ENCODE measurements at regions not wholly inside any gene's neighbourhood (a gene's known extent, or its start where the extent isn't known, plus 50 kb on each side); places are given as distances from the start of the nearest gene placed in this dataset.

- in situ Hi-C loops (cut with MboI; ENCODE audit: low sequenced_read_pairs, unreplicated experiment) = no loop called here
- DNase-seq (ENCODE audit: low spot score) = no peak
- no peak for TF ChIP-seq CTCF (IDR thresholded peaks at IDR 0.05; ENCODE audit: borderline replicate concordance, control extremely low read depth, extremely low read depth, insufficient read depth, missing control alignments)
These were observed 168.8 kb upstream of the TOPAZ1 start for GRCh38 chr3:44072601-44073540.

GRCh38 chr3:44074181-44074580 is 167.5 kb upstream of the TOPAZ1 start:
- no peak for DNase-seq (ENCODE audit: low spot score)
- in situ Hi-C loops (cut with MboI; ENCODE audit: low sequenced_read_pairs, unreplicated experiment) = no loop called here
- TF ChIP-seq CTCF (IDR thresholded peaks at IDR 0.05; ENCODE audit: borderline replicate concordance, control extremely low read depth, extremely low read depth, insufficient read depth, missing control alignments) = no peak

DNA sequence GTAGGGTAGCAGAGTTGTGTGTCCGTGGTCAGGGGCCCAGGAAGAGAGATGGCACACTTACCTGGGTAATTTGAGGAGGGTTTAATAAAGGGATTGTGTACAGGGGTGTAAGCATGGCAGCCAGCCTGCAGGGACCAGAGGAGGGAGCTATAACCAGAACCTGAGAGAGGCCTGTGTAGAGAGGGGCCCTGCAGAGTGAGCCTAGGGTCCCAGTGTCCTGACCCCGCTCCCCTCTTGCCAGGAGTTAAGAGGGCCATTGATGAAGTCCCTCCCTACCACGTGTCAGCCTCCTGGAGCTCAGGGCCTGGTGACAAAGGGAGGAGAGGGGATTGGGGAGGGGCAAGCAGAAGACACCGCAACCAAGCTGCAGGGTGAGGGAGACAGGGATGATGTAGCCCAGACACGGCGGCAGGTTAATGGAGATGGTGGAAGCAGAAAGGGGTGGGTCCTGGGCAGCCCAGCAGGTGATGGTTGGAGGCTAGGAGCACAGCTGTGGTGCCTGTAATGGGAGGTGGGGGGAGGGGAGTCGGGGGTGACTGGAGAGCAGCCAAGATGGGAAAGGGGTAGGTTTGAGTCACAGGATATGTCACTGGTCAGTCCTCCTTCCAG is 165.4 kb upstream of the TOPAZ1 start:
- in situ Hi-C loops (cut with MboI; ENCODE audit: low sequenced_read_pairs, unreplicated experiment) = no loop called here

DNA sequence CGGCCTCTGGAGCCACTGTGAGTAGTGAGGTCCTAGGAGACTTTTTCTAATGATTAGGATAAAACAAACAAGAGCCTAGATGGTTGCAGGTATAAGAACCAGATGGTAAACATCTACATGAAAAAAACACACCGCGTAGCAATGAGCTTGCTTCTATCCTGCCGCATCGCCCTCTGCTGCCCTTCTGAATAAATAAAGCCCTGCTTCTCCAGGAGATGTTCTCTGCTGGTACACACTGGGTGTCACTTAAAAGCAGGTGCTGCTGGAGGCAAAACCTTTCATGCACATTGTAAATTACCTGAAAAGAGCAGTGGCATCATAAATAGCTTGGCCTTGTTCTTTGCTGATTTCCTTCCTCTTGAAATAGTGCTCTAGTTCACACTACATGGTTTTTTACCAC is 164.4 kb upstream of the TOPAZ1 start:
- in situ Hi-C loops (cut with MboI; ENCODE audit: low sequenced_read_pairs, unreplicated experiment) = no loop called here
- no peak for TF ChIP-seq CTCF (IDR thresholded peaks at IDR 0.05; ENCODE audit: borderline replicate concordance, control extremely low read depth, extremely low read depth, insufficient read depth, missing control alignments)
- DNase-seq (ENCODE audit: low spot score) = no peak

More for the DNA sequence above, 165.4 kb upstream of the TOPAZ1 start:
- no peak for DNase-seq (ENCODE audit: low spot score)
- TF ChIP-seq CTCF (IDR thresholded peaks at IDR 0.05; ENCODE audit: borderline replicate concordance, control extremely low read depth, extremely low read depth, insufficient read depth, missing control alignments) = no peak

DNA sequence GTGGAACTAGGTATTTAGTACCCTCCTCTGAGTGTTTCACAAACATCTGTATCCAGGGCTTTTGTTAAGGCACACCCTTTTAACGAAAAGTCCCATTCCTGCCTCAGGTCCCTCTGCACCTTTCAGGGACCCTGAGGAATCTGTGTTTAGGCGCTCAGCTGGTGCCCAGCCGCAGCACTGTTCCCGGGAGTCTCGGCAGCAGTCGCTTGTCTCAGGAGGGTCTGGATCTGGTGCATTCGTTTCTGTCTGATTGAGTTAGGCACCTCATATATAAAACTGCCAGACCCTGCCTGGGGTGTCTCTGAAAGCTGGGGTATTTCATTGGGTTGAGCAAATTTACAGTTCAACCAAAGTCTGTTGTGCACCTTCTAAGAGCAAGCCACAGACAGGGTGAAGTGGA is 162.8 kb upstream of the TOPAZ1 start:
- TF ChIP-seq CTCF (IDR thresholded peaks at IDR 0.05; ENCODE audit: borderline replicate concordance, control extremely low read depth, extremely low read depth, insufficient read depth, missing control alignments) = no peak
- in situ Hi-C loops (cut with MboI; ENCODE audit: low sequenced_read_pairs, unreplicated experiment) = no loop called here
- DNase-seq (ENCODE audit: low spot score) = no peak

DNA sequence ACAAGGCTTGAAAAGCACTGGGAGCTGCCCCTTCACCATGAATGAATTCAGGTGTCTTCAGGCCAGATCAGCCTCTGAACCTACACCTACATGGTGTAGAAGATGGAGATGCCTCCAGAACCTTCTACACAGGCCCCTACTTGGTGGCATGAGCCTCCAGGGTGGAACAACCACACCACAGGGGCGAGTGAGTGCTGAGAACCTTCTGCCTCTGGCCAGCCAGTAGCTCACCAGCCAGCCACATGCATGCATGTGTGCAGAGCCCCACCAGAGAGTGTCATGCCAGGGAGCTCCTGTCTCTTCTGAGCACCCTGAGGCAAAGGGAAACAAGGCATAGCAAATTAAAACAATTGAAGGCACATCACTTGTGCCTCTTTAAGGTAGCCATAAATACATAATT is 161.8 kb upstream of the TOPAZ1 start:
- in situ Hi-C loops (cut with MboI; ENCODE audit: low sequenced_read_pairs, unreplicated experiment) = no loop called here
- TF ChIP-seq CTCF (IDR thresholded peaks at IDR 0.05; ENCODE audit: borderline replicate concordance, control extremely low read depth, extremely low read depth, insufficient read depth, missing control alignments) = no peak

More for the DNA sequence above, 161.8 kb upstream of the TOPAZ1 start:
- DNase-seq (ENCODE audit: low spot score) = no peak
